ENCODE measurements at regions not wholly inside any gene's neighbourhood (a gene's known extent, or its start where the extent isn't known, plus 50 kb on each side); places are given as distances from the start of the nearest gene placed in this dataset.

- intact Hi-C loops (cut with micrococcal nuclease; ENCODE audit: unreplicated experiment) = no loop called here
Measured at GRCh38 chr16:79786389-79786788, 185.9 kb upstream of the MAF start.

GRCh38 chr16:79784007-79784406 is 183.5 kb upstream of the MAF start:
- Histone ChIP-seq H2AFZ (no peak overlapping the region), H3K79me2 (ENCODE audit: low read depth) (no peaks in the 10 kb centered on the region), H3K4me3 (no peak overlapping the region), H3K27ac (no peak overlapping the region), H3K27me3 (ENCODE audit: insufficient read depth, low read depth) (no peaks in the 10 kb centered on the region), H3K9me3 (ENCODE audit: insufficient read depth, low read depth) (no peaks in the 10 kb centered on the region), H3K4me1 (replicated peaks; ENCODE audit: insufficient read depth) (no peaks in the 10 kb centered on the region), H3K4me2 (no peak overlapping the region), H4K20me1 (ENCODE audit: insufficient read depth) (no peaks in the 10 kb centered on the region), H3F3A (ENCODE audit: insufficient read depth, low read depth) (no peaks in the 10 kb centered on the region), H3K36me3 (ENCODE audit: low read depth) (no peaks in the 10 kb centered on the region), H3K9me2 (ENCODE audit: insufficient read depth) (no peaks in the 10 kb centered on the region)
- no peak for DNase-seq
- intact Hi-C loops (cut with micrococcal nuclease; ENCODE audit: unreplicated experiment) = no loop called here
- POLR2A ChIA-PET (ENCODE audit: unreplicated experiment) = no interaction called here
- CTCF ChIA-PET = no interaction called here
- TF ChIP-seq CTCF (conservative IDR thresholded peaks at IDR 0.05) = no peak
- BruUV-seq (replicated peaks) = no TSS peak

More at GRCh38 chr16:79786389-79786788, 185.9 kb upstream of the MAF start:
- no peak overlapping the region for H3K4me2 ChIP-seq
- no peaks in the 10 kb centered on the region for H3K9me3 ChIP-seq (ENCODE audit: insufficient read depth, low read depth)
- H3K9me2 ChIP-seq (ENCODE audit: insufficient read depth) = no peaks in the 10 kb centered on the region
- no TSS peak for BruUV-seq (replicated peaks)
- H3K4me1 ChIP-seq (replicated peaks; ENCODE audit: insufficient read depth) = no peaks in the 10 kb centered on the region
- H2AFZ ChIP-seq = no peak overlapping the region
- POLR2A ChIA-PET (ENCODE audit: unreplicated experiment) = no interaction called here
- H3K27ac ChIP-seq = no peak overlapping the region
- no peak overlapping the region for H3K4me3 ChIP-seq
- no peaks in the 10 kb centered on the region for H3K79me2 ChIP-seq (ENCODE audit: low read depth)
- CTCF ChIA-PET = no interaction called here
- H4K20me1 ChIP-seq (ENCODE audit: insufficient read depth) = no peaks in the 10 kb centered on the region
- no peaks in the 10 kb centered on the region for H3F3A ChIP-seq (ENCODE audit: insufficient read depth, low read depth)
- H3K27me3 ChIP-seq (ENCODE audit: insufficient read depth, low read depth) = no peaks in the 10 kb centered on the region
- no peaks in the 10 kb centered on the region for H3K36me3 ChIP-seq (ENCODE audit: low read depth)
- TF ChIP-seq EZH2 (IDR thresholded peaks at IDR 0.05; ENCODE audit: low read depth) = no peak
- TF ChIP-seq CTCF (conservative IDR thresholded peaks at IDR 0.05) = no peak
- no peak for DNase-seq

- no peaks in the 10 kb centered on the region for H3F3A ChIP-seq (ENCODE audit: insufficient read depth, low read depth)
- no peaks in the 10 kb centered on the region for H3K4me1 ChIP-seq (replicated peaks; ENCODE audit: insufficient read depth)
- no peak overlapping the region for H3K27ac ChIP-seq
- POLR2A ChIA-PET (ENCODE audit: unreplicated experiment) = no interaction called here
- no peaks in the 10 kb centered on the region for H3K36me3 ChIP-seq (ENCODE audit: low read depth)
- no peaks in the 10 kb centered on the region for H4K20me1 ChIP-seq (ENCODE audit: insufficient read depth)
- DNase-seq = no peak
- no TSS peak for BruUV-seq (replicated peaks)
- H3K9me3 ChIP-seq (ENCODE audit: insufficient read depth, low read depth) = no peaks in the 10 kb centered on the region
- H3K4me3 ChIP-seq = no peak overlapping the region
- no peak overlapping the region for H2AFZ ChIP-seq
- intact Hi-C loops (cut with micrococcal nuclease; ENCODE audit: unreplicated experiment) = no loop called here
- no peaks in the 10 kb centered on the region for H3K79me2 ChIP-seq (ENCODE audit: low read depth)
- TF ChIP-seq EZH2 (IDR thresholded peaks at IDR 0.05; ENCODE audit: low read depth) (no peak), CTCF (conservative IDR thresholded peaks at IDR 0.05) (no peak)
- H3K4me2 ChIP-seq = no peak overlapping the region
- peaks cover 33% of the 10 kb centered on the region; the same call in 1 of the 2 replicates for H3K27me3 ChIP-seq (ENCODE audit: insufficient read depth, low read depth)
- CTCF ChIA-PET = no interaction called here
- H3K9me2 ChIP-seq (ENCODE audit: insufficient read depth) = no peaks in the 10 kb centered on the region
Measured at GRCh38 chr16:79777679-79778078, 177.1 kb upstream of the MAF start.

Measured in PC-9 (cell line).